HG03378 (cell line): ENCODE measurements at regions not wholly inside any gene's neighbourhood (a gene's known extent, or its start where the extent isn't known, plus 50 kb on each side); places are given as distances from the start of the nearest gene placed in this dataset.

Experiments
- ATAC-seq: cut with Tn5 transposase; IDR thresholded peaks from one replicate; pipeline ENCODE4 v1.9.1; 2021; ENCODE audit warnings: mild to moderate bottlenecking, moderate library complexity; ENCODE audit not compliant: unreplicated experiment

- no peak for ATAC-seq
Observed at GRCh38 chr6:154561750-154562149, 51.3 kb upstream of the CNKSR3 start.

- no peak for ATAC-seq
Observed at GRCh38 chr6:154565331-154565730, 54.8 kb upstream of the CNKSR3 start.

GRCh38 chr6:154566866-154567265 is 56.4 kb upstream of the CNKSR3 start:
- no peak for ATAC-seq

- no peak for ATAC-seq
Observed at GRCh38 chr6:154567695-154568220, 57.3 kb upstream of the CNKSR3 start.

GRCh38 chr6:154569156-154569862 is 58.8 kb upstream of the CNKSR3 start:
- ATAC-seq, result no peak

- ATAC-seq, result no peak
Observed at GRCh38 chr6:154570505-154570904, 60.0 kb upstream of the CNKSR3 start.

GRCh38 chr6:154572556-154572955 is 62.1 kb upstream of the CNKSR3 start:
- no peak for ATAC-seq

- no peak for ATAC-seq
Observed at GRCh38 chr6:154578004-154578559, 67.6 kb upstream of the CNKSR3 start.

GRCh38 chr6:154579046-154579445 is 68.6 kb upstream of the CNKSR3 start:
- ATAC-seq, result no peak

GRCh38 chr6:154579485-154579884 is 69.0 kb upstream of the CNKSR3 start:
- no peak for ATAC-seq

- ATAC-seq, result no peak
Observed at GRCh38 chr6:154580397-154581135, 70.1 kb upstream of the CNKSR3 start.

- ATAC-seq, result no peak
Observed at GRCh38 chr6:154582696-154583095, 72.2 kb upstream of the CNKSR3 start.

- ATAC-seq, result no peak
Observed at GRCh38 chr6:154583546-154584188, 73.2 kb upstream of the CNKSR3 start.

GRCh38 chr6:154590756-154591155 is 80.3 kb upstream of the CNKSR3 start:
- no peak for ATAC-seq

- ATAC-seq, result no peak
Observed at GRCh38 chr6:154591234-154591633, 80.7 kb upstream of the CNKSR3 start.

GRCh38 chr6:154592199-154592860 is 81.8 kb upstream of the CNKSR3 start:
- no peak for ATAC-seq

- ATAC-seq, result no peak
Observed at GRCh38 chr6:154593122-154593521, 82.6 kb upstream of the CNKSR3 start.

- no peak for ATAC-seq
Observed at GRCh38 chr6:154594496-154595198, 84.2 kb upstream of the CNKSR3 start.

GRCh38 chr6:154595538-154595937 is 85.1 kb upstream of the CNKSR3 start:
- no peak for ATAC-seq

- no peak for ATAC-seq
Observed at GRCh38 chr6:154596009-154596408, 85.5 kb upstream of the CNKSR3 start.
